GM18517 (cell line): ENCODE measurements at regions not wholly inside any gene's neighbourhood (a gene's known extent, or its start where the extent isn't known, plus 50 kb on each side); places are given as distances from the start of the nearest gene placed in this dataset.
A peak's percentile ranks its signal among the peaks of the same experiment; 100 is the strongest.
"Not testable (repeated sequence)": the region's sequence is repeated elsewhere in the genome, so short reads cannot be mapped to it uniquely, and the experiment has no call there.

Experiments used
- ATAC-seq: cut with Tn5 transposase; IDR thresholded peaks from one replicate; pipeline ENCODE4 v1.9.1; 2021; ENCODE audit warnings: mild to moderate bottlenecking, moderate library complexity; ENCODE audit not compliant: unreplicated experiment

GRCh38 chr2:145801210-145801609 lies 1281.3 kb upstream of the ZEB2 start:
- no peak for ATAC-seq

- ATAC-seq: no peak
These were observed 1280.5 kb upstream of the ZEB2 start for GRCh38 chr2:145800151-145801091.

GRCh38 chr2:145799595-145800108 lies 1279.7 kb upstream of the ZEB2 start:
- no peak for ATAC-seq

GRCh38 chr2:145798419-145798818 lies 1278.5 kb upstream of the ZEB2 start:
- no peak for ATAC-seq

GRCh38 chr2:145797692-145798091 lies 1277.8 kb upstream of the ZEB2 start:
- no peak for ATAC-seq

GRCh38 chr2:145792745-145793144 lies 1272.8 kb upstream of the ZEB2 start:
- ATAC-seq: no peak

- ATAC-seq: no peak
These were observed 1269.7 kb upstream of the ZEB2 start for GRCh38 chr2:145789636-145790035.

- ATAC-seq: not testable (repeated sequence)
These were observed 1267.9 kb upstream of the ZEB2 start for GRCh38 chr2:145787597-145788361.

GRCh38 chr2:145782607-145783006 lies 1262.7 kb upstream of the ZEB2 start:
- ATAC-seq: not testable (repeated sequence)

- no peak for ATAC-seq
These were observed 1258.0 kb upstream of the ZEB2 start for GRCh38 chr2:145777914-145778313.

GRCh38 chr2:145777297-145777696 lies 1257.4 kb upstream of the ZEB2 start:
- no peak for ATAC-seq

GRCh38 chr2:145775591-145775990 lies 1255.7 kb upstream of the ZEB2 start:
- ATAC-seq: no peak

- ATAC-seq: peak; percentile 97
These were observed 1251.6 kb upstream of the ZEB2 start for GRCh38 chr2:145771525-145771924.

- ATAC-seq: no peak
These were observed 1249.2 kb upstream of the ZEB2 start for GRCh38 chr2:145769011-145769716.

GRCh38 chr2:145765874-145766273 lies 1246.0 kb upstream of the ZEB2 start:
- ATAC-seq: no peak

GRCh38 chr2:145764631-145765030 lies 1244.7 kb upstream of the ZEB2 start:
- ATAC-seq: no peak

GRCh38 chr2:145760781-145761649 lies 1241.1 kb upstream of the ZEB2 start:
- no peak for ATAC-seq

- no peak for ATAC-seq
These were observed 1239.5 kb upstream of the ZEB2 start for GRCh38 chr2:145759228-145759915.

- no peak for ATAC-seq
These were observed 1237.8 kb upstream of the ZEB2 start for GRCh38 chr2:145757503-145758246.
